ENCODE measurements at regions not wholly inside any gene's neighbourhood (a gene's known extent, or its start where the extent isn't known, plus 50 kb on each side); places are given as distances from the start of the nearest gene placed in this dataset.

GRCh38 chr2:176709991-176710390, 440.7 kb downstream of the MTX2 start:
- ATAC-seq, result no peak
- no peak overlapping the region for H3K4me3 Mint-ChIP-seq
- no peak for DNase-seq
- H3K36me3 Mint-ChIP-seq (ENCODE audit: low read depth), result no peaks in the 10 kb centered on the region
- H3K27ac Mint-ChIP-seq, result no peak overlapping the region
- no peaks in the 10 kb centered on the region for H3K9me3 Mint-ChIP-seq
- H3K4me1 Mint-ChIP-seq, result no peaks in the 10 kb centered on the region
- H3K27me3 Mint-ChIP-seq, result peaks cover 9% of the 10 kb centered on the region

- DNase-seq, result no peak
- Mint-ChIP-seq H3K36me3 (ENCODE audit: low read depth) (no peaks in the 10 kb centered on the region), H3K4me1 (no peaks in the 10 kb centered on the region), H3K27ac (no peak overlapping the region), H3K4me3 (no peak overlapping the region), H3K27me3 (peaks cover 9% of the 10 kb centered on the region), H3K9me3 (no peaks in the 10 kb centered on the region)
- ATAC-seq, result no peak
These were observed 441.5 kb downstream of the MTX2 start for GRCh38 chr2:176710657-176711186.

GRCh38 chr2:176725873-176726645, 456.8 kb downstream of the MTX2 start:
- Mint-ChIP-seq H3K9me3 (no peaks in the 10 kb centered on the region), H3K36me3 (ENCODE audit: low read depth) (no peaks in the 10 kb centered on the region), H3K4me3 (no peak overlapping the region), H3K27me3 (no peaks in the 10 kb centered on the region), H3K27ac (no peak overlapping the region), H3K4me1 (no peaks in the 10 kb centered on the region)
- DNase-seq, result no peak
- no peak for ATAC-seq

GRCh38 chr2:176727696-176728095, 458.5 kb downstream of the MTX2 start:
- Mint-ChIP-seq H3K4me1 (no peaks in the 10 kb centered on the region), H3K27me3 (no peaks in the 10 kb centered on the region), H3K27ac (no peak overlapping the region), H3K9me3 (no peaks in the 10 kb centered on the region), H3K36me3 (ENCODE audit: low read depth) (no peaks in the 10 kb centered on the region), H3K4me3 (no peak overlapping the region)
- ATAC-seq (no peak), DNase-seq (no peak)

- Mint-ChIP-seq H3K4me3 (no peak overlapping the region), H3K27me3 (no peaks in the 10 kb centered on the region), H3K27ac (no peak overlapping the region), H3K9me3 (no peaks in the 10 kb centered on the region), H3K4me1 (no peaks in the 10 kb centered on the region), H3K36me3 (ENCODE audit: low read depth) (no peaks in the 10 kb centered on the region)
- ATAC-seq (no peak), DNase-seq (no peak)
These were observed 460.7 kb downstream of the MTX2 start for GRCh38 chr2:176729706-176730569.

- no peak overlapping the region for H3K4me3 Mint-ChIP-seq
- no peaks in the 10 kb centered on the region for H3K4me1 Mint-ChIP-seq
- no peaks in the 10 kb centered on the region for H3K36me3 Mint-ChIP-seq (ENCODE audit: low read depth)
These were observed 463.5 kb downstream of the MTX2 start for GRCh38 chr2:176732780-176733179.

GRCh38 chr2:176733698-176734430, 464.6 kb downstream of the MTX2 start:
- no peaks in the 10 kb centered on the region for H3K27me3 Mint-ChIP-seq
- ATAC-seq (no peak), DNase-seq (no peak)
- H3K4me1 Mint-ChIP-seq, result no peaks in the 10 kb centered on the region
- no peak overlapping the region for H3K4me3 Mint-ChIP-seq
- no peaks in the 10 kb centered on the region for H3K36me3 Mint-ChIP-seq (ENCODE audit: low read depth)
- H3K9me3 Mint-ChIP-seq, result no peaks in the 10 kb centered on the region
- no peak overlapping the region for H3K27ac Mint-ChIP-seq

More at GRCh38 chr2:176732780-176733179, 463.5 kb downstream of the MTX2 start:
- no peaks in the 10 kb centered on the region for H3K9me3 Mint-ChIP-seq
- no peak for DNase-seq
- H3K27me3 Mint-ChIP-seq, result no peaks in the 10 kb centered on the region
- H3K27ac Mint-ChIP-seq, result no peak overlapping the region
- ATAC-seq, result no peak

GRCh38 chr2:176734868-176735267, 465.6 kb downstream of the MTX2 start:
- Mint-ChIP-seq H3K36me3 (ENCODE audit: low read depth) (no peaks in the 10 kb centered on the region), H3K9me3 (peaks cover 1% of the 10 kb centered on the region), H3K27ac (no peak overlapping the region), H3K4me3 (no peak overlapping the region), H3K27me3 (no peaks in the 10 kb centered on the region), H3K4me1 (no peaks in the 10 kb centered on the region)
- ATAC-seq, result no peak
- DNase-seq, result no peak

GRCh38 chr2:176742271-176742670, 470.3 kb upstream of the HNRNPA3 start:
- peaks cover 5% of the 10 kb centered on the region for H3K4me1 Mint-ChIP-seq
- H3K27ac Mint-ChIP-seq, result no peak overlapping the region
- H3K27me3 Mint-ChIP-seq, result peaks cover 5% of the 10 kb centered on the region
- ATAC-seq (no peak), DNase-seq (no peak)
- no peaks in the 10 kb centered on the region for H3K36me3 Mint-ChIP-seq (ENCODE audit: low read depth)
- H3K4me3 Mint-ChIP-seq, result no peak overlapping the region
- H3K9me3 Mint-ChIP-seq, result peaks cover 3% of the 10 kb centered on the region

GRCh38 chr2:176743671-176744070, 468.9 kb upstream of the HNRNPA3 start:
- DNase-seq (no peak), ATAC-seq (no peak)
- peaks cover 5% of the 10 kb centered on the region for H3K27me3 Mint-ChIP-seq
- no peak overlapping the region for H3K4me3 Mint-ChIP-seq
- no peak overlapping the region for H3K27ac Mint-ChIP-seq
- no peaks in the 10 kb centered on the region for H3K36me3 Mint-ChIP-seq (ENCODE audit: low read depth)
- H3K4me1 Mint-ChIP-seq, result peaks cover 5% of the 10 kb centered on the region
- peaks cover 3% of the 10 kb centered on the region for H3K9me3 Mint-ChIP-seq

- peaks cover 5% of the 10 kb centered on the region for H3K4me1 Mint-ChIP-seq
- no peak overlapping the region for H3K27ac Mint-ChIP-seq
- peaks cover 5% of the 10 kb centered on the region for H3K27me3 Mint-ChIP-seq
These were observed 468.4 kb upstream of the HNRNPA3 start for GRCh38 chr2:176744146-176744545.

GRCh38 chr2:176745543-176746200, 466.9 kb upstream of the HNRNPA3 start:
- Mint-ChIP-seq H3K9me3 (no peaks in the 10 kb centered on the region), H3K4me3 (no peak overlapping the region)

More at GRCh38 chr2:176744146-176744545, 468.4 kb upstream of the HNRNPA3 start:
- H3K36me3 Mint-ChIP-seq (ENCODE audit: low read depth), result no peaks in the 10 kb centered on the region
- ATAC-seq (no peak), DNase-seq (no peak)
- peaks cover 3% of the 10 kb centered on the region for H3K9me3 Mint-ChIP-seq
- H3K4me3 Mint-ChIP-seq, result no peak overlapping the region

GRCh38 chr2:176746411-176746810, 466.2 kb upstream of the HNRNPA3 start:
- no peak for ATAC-seq

More at GRCh38 chr2:176745543-176746200, 466.9 kb upstream of the HNRNPA3 start:
- no peak for ATAC-seq
- H3K27ac Mint-ChIP-seq, result no peak overlapping the region
- DNase-seq, result no peak
- H3K36me3 Mint-ChIP-seq (ENCODE audit: low read depth), result no peaks in the 10 kb centered on the region
- peaks cover 5% of the 10 kb centered on the region for H3K27me3 Mint-ChIP-seq
- peaks cover 5% of the 10 kb centered on the region for H3K4me1 Mint-ChIP-seq

GRCh38 chr2:176747506-176747905, 465.1 kb upstream of the HNRNPA3 start:
- no peak overlapping the region for H3K4me3 Mint-ChIP-seq
- H3K4me1 Mint-ChIP-seq, result peaks cover 5% of the 10 kb centered on the region
- no peak overlapping the region for H3K27ac Mint-ChIP-seq
- no peaks in the 10 kb centered on the region for H3K9me3 Mint-ChIP-seq
- H3K36me3 Mint-ChIP-seq (ENCODE audit: low read depth), result no peaks in the 10 kb centered on the region
- DNase-seq (no peak), ATAC-seq (no peak)
- H3K27me3 Mint-ChIP-seq, result peaks cover 2% of the 10 kb centered on the region

More at GRCh38 chr2:176746411-176746810, 466.2 kb upstream of the HNRNPA3 start:
- no peak for DNase-seq
- Mint-ChIP-seq H3K27me3 (peaks cover 4% of the 10 kb centered on the region), H3K36me3 (ENCODE audit: low read depth) (no peaks in the 10 kb centered on the region), H3K4me3 (no peak overlapping the region), H3K9me3 (no peaks in the 10 kb centered on the region), H3K4me1 (peaks cover 5% of the 10 kb centered on the region), H3K27ac (no peak overlapping the region)
